ENCODE measurements at regions not wholly inside any gene's neighbourhood (a gene's known extent, or its start where the extent isn't known, plus 50 kb on each side); places are given as distances from the start of the nearest gene placed in this dataset.

GRCh38 chr6:169384291-169384690 lies 130.6 kb upstream of the THBS2 start:
- Histone ChIP-seq H3K4me3 (no peak overlapping the region), H3K4me1 (no peaks in the 10 kb centered on the region), H3K36me3 (no peaks in the 10 kb centered on the region), H3K27ac (no peak overlapping the region), H3K9me3 (no peaks in the 10 kb centered on the region), H3K27me3 (no peaks in the 10 kb centered on the region)
- TF ChIP-seq POLR2A (IDR thresholded peaks at IDR 0.05) (no peak), CTCF (IDR thresholded peaks at IDR 0.05 in 4 of 5, conservative IDR thresholded peaks at IDR 0.05 in 1 of 5) (no peak)
- in situ Hi-C loops (cut with MboI; ENCODE audit: low sequenced_read_pairs in 4 of 4), result no loop called here
- DNase-seq (no peak), ATAC-seq (no peak)
- intact Hi-C loops (cut with DNase I; ENCODE audit: low total_unique reads), result no loop called here

GRCh38 chr6:169383265-169383664 lies 129.6 kb upstream of the THBS2 start:
- Histone ChIP-seq H3K27me3 (no peaks in the 10 kb centered on the region), H3K36me3 (no peaks in the 10 kb centered on the region), H3K27ac (no peak overlapping the region), H3K4me1 (no peaks in the 10 kb centered on the region), H3K4me3 (no peak overlapping the region), H3K9me3 (no peaks in the 10 kb centered on the region)
- in situ Hi-C loops (cut with MboI; ENCODE audit: low sequenced_read_pairs in 4 of 4), result no loop called here
- ATAC-seq (no peak), DNase-seq (no peak)
- TF ChIP-seq CTCF (IDR thresholded peaks at IDR 0.05 in 4 of 5, conservative IDR thresholded peaks at IDR 0.05 in 1 of 5) (no peak), POLR2A (IDR thresholded peaks at IDR 0.05) (no peak)
- intact Hi-C loops (cut with DNase I; ENCODE audit: low total_unique reads), result no loop called here

DNA sequence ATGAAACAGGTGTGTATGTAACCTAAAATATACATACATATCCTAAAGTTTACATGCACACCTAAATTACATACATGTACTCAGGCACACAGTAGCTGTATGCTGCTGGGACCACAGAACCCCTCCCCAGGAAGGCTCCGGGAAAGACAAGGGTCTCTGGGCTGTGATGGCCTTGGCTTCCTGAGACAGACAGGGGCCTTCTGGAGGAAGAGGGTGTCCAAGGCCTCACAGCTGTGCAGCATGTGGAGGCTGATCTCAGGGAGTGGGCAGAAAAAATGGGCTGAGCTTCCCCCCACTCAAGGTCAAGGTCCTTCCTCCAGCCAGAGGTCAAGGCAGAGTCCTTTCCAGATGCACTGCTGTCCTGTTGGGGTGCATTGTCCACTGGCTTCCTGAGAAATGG lies 129.1 kb upstream of the THBS2 start:
- ATAC-seq, result no peak
- DNase-seq, result no peak
- Histone ChIP-seq H3K27ac (no peak overlapping the region), H3K36me3 (no peaks in the 10 kb centered on the region), H3K4me1 (no peaks in the 10 kb centered on the region), H3K27me3 (peaks cover 0 to 2% (median 0%) of the 10 kb centered on the region in 3 donors), H3K9me3 (no peaks in the 10 kb centered on the region), H3K4me3 (no peak overlapping the region)
- in situ Hi-C loops (cut with MboI; ENCODE audit: low sequenced_read_pairs in 4 of 4), result no loop called here
- no peak for TF ChIP-seq CTCF (IDR thresholded peaks at IDR 0.05 in 4 of 5, conservative IDR thresholded peaks at IDR 0.05 in 1 of 5)
- TF ChIP-seq POLR2A (IDR thresholded peaks at IDR 0.05), result no peak
- intact Hi-C loops (cut with DNase I; ENCODE audit: low total_unique reads), result no loop called here

GRCh38 chr6:169381988-169382387 lies 128.3 kb upstream of the THBS2 start:
- no peak for TF ChIP-seq POLR2A (IDR thresholded peaks at IDR 0.05)
- no peak for TF ChIP-seq CTCF (IDR thresholded peaks at IDR 0.05 in 4 of 5, conservative IDR thresholded peaks at IDR 0.05 in 1 of 5)
- no peaks in the 10 kb centered on the region for H3K36me3 ChIP-seq
- no peak for ATAC-seq
- no peaks in the 10 kb centered on the region for H3K4me1 ChIP-seq
- no peaks in the 10 kb centered on the region for H3K9me3 ChIP-seq
- H3K27ac ChIP-seq, result no peak overlapping the region
- H3K4me3 ChIP-seq, result no peak overlapping the region
- in situ Hi-C loops (cut with MboI; ENCODE audit: low sequenced_read_pairs in 4 of 4) (no loop called here), intact Hi-C loops (cut with DNase I; ENCODE audit: low total_unique reads) (no loop called here)
- DNase-seq, result no peak
- peaks cover 0 to 3% (median 0%) of the 10 kb centered on the region in 3 donors for H3K27me3 ChIP-seq

GRCh38 chr6:169380493-169380892 lies 126.8 kb upstream of the THBS2 start:
- DNase-seq (no peak), ATAC-seq (no peak)
- no peak overlapping the region for H3K4me3 ChIP-seq
- in situ Hi-C loops (cut with MboI; ENCODE audit: low sequenced_read_pairs in 4 of 4) (no loop called here), intact Hi-C loops (cut with DNase I; ENCODE audit: low total_unique reads) (no loop called here)
- H3K27ac ChIP-seq, result no peak overlapping the region
- no peaks in the 10 kb centered on the region for H3K36me3 ChIP-seq
- no peaks in the 10 kb centered on the region for H3K4me1 ChIP-seq
- no peaks in the 10 kb centered on the region for H3K9me3 ChIP-seq
- peaks cover 0 to 3% (median 0%) of the 10 kb centered on the region in 3 donors for H3K27me3 ChIP-seq
- TF ChIP-seq POLR2A (IDR thresholded peaks at IDR 0.05) (no peak), CTCF (IDR thresholded peaks at IDR 0.05 in 4 of 5, conservative IDR thresholded peaks at IDR 0.05 in 1 of 5) (no peak)
